ENCODE measurements at regions not wholly inside any gene's neighbourhood (a gene's known extent, or its start where the extent isn't known, plus 50 kb on each side); places are given as distances from the start of the nearest gene placed in this dataset.
A peak's percentile ranks its signal among the peaks of the same experiment; 100 is the strongest.
"Not testable (repeated sequence)": the region's sequence is repeated elsewhere in the genome, so short reads cannot be mapped to it uniquely, and the experiment has no call there.

DNA sequence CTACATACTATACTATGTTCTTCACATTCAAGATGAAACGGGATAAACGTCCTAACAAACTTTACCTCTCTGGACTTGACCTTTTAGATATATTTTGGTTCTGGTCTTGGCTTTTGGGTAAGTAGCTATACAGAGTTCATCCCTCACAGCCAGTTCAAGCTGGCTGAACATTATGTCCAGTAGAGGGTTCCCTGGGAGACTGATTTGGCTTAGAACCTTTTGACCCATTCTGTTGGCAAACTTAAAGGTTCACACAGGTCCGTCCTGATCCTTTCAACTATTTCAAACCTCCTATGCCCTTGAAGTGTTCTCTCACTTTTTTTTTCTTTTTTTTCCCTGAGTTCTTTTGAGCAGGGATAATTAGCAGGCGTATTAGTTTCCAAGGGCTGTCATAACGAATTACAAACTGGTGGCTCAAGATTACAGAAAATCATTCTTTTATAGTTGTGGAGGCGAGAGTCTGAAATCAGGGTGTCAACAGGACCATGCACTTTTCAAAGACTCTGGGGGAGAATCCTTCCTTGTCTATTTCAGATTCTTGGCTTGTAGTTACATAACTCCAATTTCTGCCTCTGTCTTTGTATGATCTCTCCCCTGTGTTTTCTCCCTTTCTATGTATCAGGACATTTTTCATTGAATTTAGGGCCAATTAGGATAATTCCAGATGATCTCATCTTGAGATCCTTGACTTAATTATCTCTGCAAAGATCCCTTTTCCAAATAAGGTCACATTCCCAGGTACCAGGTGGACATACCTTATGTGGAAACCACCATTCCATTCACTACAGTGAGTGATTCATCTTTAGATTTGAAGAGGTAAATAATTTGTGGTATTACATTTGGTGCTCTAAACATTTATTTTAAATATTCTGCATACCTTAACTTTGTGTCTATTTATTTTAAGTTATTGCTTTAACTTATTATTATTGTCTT, 257.4 kb upstream of the USP25 start:
- no peak for DNase-seq (ENCODE audit: low read depth in 2 of 2)

DNA sequence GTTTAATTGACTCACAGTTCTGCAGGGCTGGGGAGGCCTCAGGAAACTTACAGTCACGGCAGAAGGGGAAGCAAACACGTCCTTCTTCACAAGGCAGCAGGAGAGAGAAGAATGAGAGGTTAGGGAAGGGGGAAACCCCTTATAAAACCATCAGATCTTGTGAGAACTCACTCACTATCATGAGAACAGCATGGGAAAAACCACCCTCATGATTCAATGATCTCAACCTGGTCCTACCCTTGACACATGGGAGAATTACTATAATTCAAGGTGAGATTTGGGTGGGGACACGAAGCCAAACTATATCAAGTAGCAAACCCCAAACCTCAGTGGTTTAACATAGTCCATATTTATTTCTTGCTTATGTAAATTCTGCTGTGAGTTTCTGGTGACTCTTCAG, 252.0 kb upstream of the USP25 start:
- not testable (repeated sequence) for DNase-seq (ENCODE audit: low read depth in 2 of 2)

GRCh38 chr21:15480160-15480559, 249.6 kb upstream of the USP25 start:
- DNase-seq (ENCODE audit: low read depth in 2 of 2), result no peak

DNA sequence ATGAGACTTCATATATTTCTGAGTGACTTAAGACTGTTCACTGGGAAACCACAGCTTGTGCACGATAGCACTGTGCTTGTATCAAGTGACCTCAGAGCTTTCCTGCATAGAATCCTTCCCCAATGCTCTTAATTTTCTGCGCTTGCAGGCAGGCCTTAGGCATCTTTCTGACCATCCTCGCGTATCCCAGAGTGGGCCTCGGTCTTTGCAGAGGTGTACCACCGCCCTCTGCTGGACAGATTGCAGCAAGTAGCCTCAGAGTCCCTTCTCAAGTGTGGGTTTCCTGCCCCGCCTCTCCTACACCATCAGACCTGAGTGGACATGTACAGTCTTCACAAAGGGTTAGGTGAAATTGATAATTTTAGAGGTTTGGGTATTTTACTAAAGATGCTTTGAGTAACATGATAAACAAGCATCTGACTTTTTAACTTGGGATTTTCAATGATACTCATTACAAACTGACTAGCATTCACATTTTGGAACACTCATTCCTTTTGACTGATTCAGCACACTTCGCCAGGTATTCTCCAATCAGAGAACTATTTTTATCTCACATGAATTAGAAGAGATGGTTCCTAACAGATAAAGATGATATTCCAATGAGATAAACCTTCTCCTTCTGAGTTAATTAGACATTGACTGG, 246.5 kb upstream of the USP25 start:
- DNase-seq (ENCODE audit: low read depth in 2 of 2), result peak; percentile 64 to 73

- DNase-seq (ENCODE audit: low read depth in 2 of 2), result no peak
These were observed 243.2 kb upstream of the USP25 start for GRCh38 chr21:15486460-15487195.

DNA sequence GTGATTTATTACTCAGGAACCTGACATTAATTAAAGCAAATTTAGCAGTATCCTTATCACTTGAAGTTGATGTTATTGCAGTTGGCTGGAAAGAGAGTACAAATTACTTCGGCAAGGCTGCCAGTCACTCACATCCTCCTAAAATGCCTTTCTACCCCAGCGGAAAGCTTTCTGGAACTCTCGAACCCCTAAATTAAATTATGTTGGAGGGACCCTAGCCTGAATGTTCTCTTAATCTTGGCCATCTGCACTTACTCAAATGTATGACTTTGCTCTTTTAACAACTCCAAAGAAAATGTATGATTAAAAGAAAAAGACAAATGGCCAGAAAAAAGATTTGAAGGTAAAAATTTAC, 242.6 kb upstream of the USP25 start:
- DNase-seq (ENCODE audit: low read depth in 2 of 2), result no peak

- DNase-seq (ENCODE audit: low read depth in 2 of 2), result no peak
These were observed 238.7 kb upstream of the USP25 start for GRCh38 chr21:15491100-15491499.

- no peak for DNase-seq (ENCODE audit: low read depth in 2 of 2)
These were observed 236.1 kb upstream of the USP25 start for GRCh38 chr21:15493646-15494045.

GRCh38 chr21:15494481-15494880, 235.3 kb upstream of the USP25 start:
- DNase-seq (ENCODE audit: low read depth in 2 of 2), result no peak

DNA sequence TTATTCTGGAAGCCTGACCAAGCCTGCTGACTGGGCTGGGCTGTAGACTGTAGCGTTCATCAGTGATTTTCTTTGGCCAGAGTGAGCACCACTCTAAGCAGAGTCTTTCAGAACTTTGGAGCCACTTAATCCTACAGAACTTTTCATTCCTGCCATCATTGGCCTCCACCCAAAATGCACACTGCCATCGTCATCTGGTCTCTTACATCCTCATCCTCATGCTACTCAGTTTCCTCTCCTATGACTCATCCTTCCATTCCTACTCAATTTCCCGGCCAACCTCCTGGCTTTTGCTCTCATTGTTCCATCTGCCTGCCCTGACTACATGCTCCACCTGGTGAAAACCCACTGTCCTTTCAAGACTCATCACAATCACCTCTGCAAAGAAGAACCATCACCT, 233.8 kb upstream of the USP25 start:
- DNase-seq (ENCODE audit: low read depth in 2 of 2), result no peak

GRCh38 chr21:15496911-15497310, 232.9 kb upstream of the USP25 start:
- no peak for DNase-seq (ENCODE audit: low read depth in 2 of 2)

DNA sequence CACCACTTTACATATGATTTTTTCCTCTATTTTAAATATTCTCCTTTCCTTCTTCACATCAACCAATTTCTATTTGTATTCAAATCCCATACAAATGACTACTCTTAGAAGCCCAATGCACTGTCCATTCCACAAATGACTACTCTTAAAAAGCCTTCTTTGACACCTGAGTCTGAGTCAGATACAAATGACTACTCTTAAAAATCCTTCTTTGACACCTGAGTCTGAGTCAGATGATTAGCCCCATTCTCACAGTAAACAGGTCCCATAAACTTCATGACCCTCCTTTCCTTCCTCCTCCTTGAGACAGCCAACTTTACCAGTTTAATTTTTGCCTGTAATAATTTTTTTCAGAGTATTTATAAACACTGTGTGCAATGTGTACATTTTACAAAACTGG, 231.3 kb upstream of the USP25 start:
- DNase-seq (ENCODE audit: low read depth in 2 of 2), result no peak

- no peak for DNase-seq (ENCODE audit: low read depth in 2 of 2)
These were observed 223.7 kb upstream of the USP25 start for GRCh38 chr21:15506086-15506485.

GRCh38 chr21:15508554-15508953, 221.2 kb upstream of the USP25 start:
- DNase-seq (ENCODE audit: low read depth in 2 of 2), result no peak

- peak in 1 of 2 donors; percentile 38 for DNase-seq (ENCODE audit: low read depth in 2 of 2)
These were observed 215.5 kb upstream of the USP25 start for GRCh38 chr21:15514073-15514946.

GRCh38 chr21:15515908-15516307, 213.9 kb upstream of the USP25 start:
- no peak for DNase-seq (ENCODE audit: low read depth in 2 of 2)

DNA sequence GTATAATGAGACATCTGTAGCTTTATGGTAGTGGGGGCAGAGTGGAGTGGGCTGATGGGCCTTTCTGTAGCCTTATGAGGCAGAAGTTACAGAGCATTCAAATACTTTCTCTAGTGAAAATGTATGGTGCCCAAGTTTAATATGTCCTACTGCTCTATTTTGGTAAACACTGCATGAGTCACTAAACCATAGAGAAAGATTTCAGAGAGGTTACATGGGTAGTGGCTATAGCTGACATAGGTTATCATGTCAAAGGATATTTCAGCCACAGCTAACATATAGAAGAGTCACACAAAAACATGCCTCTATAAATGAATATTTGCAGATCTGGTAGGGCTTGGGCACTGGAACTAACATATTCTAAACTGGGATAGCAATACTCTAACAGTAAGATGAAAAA, 212.4 kb upstream of the USP25 start:
- no peak for DNase-seq (ENCODE audit: low read depth in 2 of 2)

- DNase-seq (ENCODE audit: low read depth in 2 of 2), result no peak
These were observed 208.8 kb upstream of the USP25 start for GRCh38 chr21:15520811-15521643.

GRCh38 chr21:15521644-15522001, 208.2 kb upstream of the USP25 start:
- no peak for DNase-seq (ENCODE audit: low read depth in 2 of 2)

DNA sequence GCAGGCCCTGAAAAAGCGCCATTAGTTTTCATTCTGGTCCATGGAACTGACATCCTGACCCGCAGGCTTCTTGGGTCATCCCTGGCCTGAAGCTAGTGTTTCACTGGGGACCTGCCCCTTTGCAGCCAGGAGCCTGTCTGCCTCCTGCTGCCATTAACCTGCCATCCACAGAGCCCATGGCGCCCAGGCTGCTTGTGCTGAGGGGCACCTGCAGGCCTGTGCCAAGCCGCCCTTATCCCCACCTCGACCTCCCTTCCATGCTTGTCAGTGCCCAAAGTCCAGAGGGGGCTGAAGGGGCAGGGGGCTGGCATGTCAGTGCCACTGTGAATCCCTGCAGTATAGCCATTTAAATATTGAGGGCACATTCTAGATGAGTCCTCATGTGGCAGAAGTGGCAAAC, 207.6 kb upstream of the USP25 start:
- no peak for DNase-seq (ENCODE audit: low read depth in 2 of 2)

DNA sequence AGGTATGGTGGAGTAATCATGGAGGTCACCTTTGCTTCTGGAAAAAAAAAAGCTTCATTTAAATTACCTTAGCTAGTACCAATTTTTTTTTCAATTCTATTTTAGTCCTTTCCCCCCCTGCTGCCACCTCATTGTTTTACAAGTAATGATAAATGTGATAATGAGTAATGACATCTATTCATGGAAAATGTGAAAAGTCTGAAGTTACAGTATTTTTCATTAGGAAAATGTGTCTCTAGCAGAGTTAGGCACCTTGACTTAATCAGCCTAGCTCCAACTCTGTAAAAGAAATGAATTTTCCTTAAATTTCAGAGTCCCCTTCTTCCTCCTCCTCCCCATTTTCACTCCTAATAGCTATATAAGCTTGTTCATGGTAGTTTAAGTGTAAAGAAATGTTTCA, 204.9 kb upstream of the USP25 start:
- no peak for DNase-seq (ENCODE audit: low read depth in 2 of 2)
